GM18505 (cell line): ENCODE measurements at regions not wholly inside any gene's neighbourhood (a gene's known extent, or its start where the extent isn't known, plus 50 kb on each side); places are given as distances from the start of the nearest gene placed in this dataset.
"Not testable (repeated sequence)": the region's sequence is repeated elsewhere in the genome, so short reads cannot be mapped to it uniquely, and the experiment has no call there.

Experiments used
- ATAC-seq: cut with Tn5 transposase; IDR thresholded peaks from one replicate; pipeline ENCODE4 v1.9.1; 2021; ENCODE audit not compliant: unreplicated experiment
- POLR2A ChIP-seq: IDR thresholded peaks from 4 replicates; pipeline ENCODE4 v1.6.1; 2011; ENCODE audit warnings: borderline replicate concordance; ENCODE audit not compliant: insufficient read depth, insufficient read length; ENCODE audit errors: extremely low read depth

DNA sequence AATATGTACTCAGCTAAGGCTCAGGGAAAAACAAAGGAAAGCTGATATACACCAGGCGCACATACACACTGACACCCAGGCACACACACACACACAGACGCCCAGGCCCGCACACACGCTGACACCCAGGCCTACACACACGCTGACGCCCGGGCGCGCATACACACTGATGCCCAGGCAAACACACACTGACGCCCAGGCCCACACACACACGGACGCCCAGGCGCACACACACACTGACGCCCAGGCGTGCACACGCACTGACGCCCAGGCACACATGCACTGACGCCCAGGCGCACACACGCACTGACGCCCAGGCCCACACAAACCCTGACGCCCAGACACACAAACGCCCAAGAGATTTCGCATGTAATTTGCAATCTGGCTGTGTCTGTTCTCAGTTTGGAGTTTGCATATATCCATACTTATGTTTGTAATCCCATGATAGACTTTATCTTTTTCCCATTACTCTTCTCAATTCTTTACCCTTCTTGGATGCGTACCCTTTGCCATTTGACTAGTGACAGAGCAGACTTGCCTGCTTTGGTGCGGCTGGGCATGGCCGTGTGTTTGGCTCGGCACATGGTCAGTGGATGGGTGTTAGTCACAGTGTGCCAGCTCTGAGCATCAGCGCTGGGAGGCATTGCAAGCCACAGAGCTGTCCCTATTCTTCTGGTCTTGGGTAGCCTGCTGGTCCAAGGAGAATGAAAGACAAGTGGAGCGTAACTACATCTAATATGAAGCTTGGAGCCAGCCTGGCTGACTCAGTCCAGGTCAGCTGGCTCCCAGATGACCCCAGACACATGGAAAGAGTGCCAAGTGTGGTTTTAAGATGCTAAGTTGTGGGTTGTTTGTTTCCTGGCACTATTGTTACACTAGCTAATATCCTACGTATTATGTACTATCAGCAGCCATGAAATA lies 632.4 kb upstream of the ZFP42 start:
- no peak for TF ChIP-seq POLR2A
- no peak for ATAC-seq

DNA sequence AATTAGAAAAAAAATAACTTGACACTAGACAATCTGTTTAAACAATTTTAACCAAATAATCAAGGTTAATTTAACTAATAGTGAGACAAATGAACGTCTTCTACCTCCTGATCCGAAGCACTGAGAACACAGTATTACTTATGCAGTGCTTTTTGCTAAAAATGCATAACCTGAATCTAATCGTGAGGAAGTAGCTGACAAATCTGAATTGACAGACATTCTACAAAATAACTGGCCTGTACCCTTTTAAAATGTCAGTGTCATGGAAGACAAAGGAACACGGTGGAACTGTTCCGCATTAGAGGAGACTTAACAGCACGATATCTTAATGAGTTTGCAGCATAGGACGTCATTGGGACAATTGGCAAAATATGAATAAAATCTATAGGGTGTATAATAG lies 631.2 kb upstream of the ZFP42 start:
- no peak for TF ChIP-seq POLR2A
- no peak for ATAC-seq

DNA sequence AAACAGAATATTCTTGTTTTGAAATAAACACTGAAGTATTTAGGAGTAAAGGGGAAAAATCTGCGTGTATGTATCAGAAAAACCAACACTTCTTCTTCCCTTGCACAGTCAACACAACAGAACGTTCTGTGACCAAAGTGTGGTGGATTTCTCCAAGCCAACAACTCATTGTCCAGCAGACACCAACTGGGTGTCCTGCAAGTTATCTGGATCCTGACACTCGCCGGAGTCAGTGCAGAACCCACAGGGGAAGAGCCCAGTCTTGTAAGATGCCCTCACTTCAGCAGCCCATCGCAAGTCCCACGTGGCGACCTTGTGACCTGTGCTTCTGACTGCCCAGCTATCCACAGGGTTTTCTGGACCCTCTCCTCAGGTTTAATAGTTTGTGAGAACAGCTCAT lies 630.7 kb upstream of the ZFP42 start:
- no peak for ATAC-seq
- TF ChIP-seq POLR2A: no peak

DNA sequence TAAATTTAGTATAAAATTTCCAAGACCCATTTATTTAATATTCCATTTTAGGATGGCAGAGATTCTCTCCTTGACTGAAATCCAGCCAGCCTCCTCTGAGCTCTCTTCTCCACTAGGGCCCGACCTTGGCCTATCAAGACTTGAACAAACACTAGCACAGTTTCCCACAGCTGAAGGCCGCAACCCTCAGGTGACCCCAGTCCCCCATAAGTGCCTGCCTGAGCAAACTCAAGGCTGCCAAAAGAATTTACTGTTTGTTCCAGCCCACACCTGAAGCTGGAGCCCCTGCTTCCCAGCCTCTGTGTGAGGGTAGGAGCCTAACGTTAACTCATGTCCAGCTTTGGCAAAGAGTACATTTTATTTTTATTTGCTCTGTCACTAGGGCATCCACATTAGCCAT lies 629.0 kb upstream of the ZFP42 start:
- no peak for ATAC-seq
- no peak for TF ChIP-seq POLR2A

DNA sequence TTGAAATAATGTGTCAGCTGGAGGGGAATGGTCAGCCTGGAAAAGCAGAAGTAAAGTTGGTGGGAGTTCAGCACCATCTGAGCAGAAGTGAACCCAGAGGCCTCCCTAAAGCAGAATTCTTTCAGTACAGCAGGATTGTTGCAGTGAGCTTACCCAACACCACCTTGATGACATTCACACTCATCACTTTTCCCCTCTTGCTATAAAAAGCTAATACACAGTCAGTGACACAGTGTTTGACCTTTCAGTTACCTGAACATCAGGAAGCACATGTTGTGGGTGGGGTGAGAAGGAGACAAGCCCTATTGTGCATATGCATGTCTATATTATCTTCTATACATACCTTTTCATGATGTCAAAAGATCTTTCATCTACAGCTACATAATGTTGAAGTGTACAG lies 624.7 kb upstream of the ZFP42 start:
- TF ChIP-seq POLR2A: no peak
- ATAC-seq: no peak

DNA sequence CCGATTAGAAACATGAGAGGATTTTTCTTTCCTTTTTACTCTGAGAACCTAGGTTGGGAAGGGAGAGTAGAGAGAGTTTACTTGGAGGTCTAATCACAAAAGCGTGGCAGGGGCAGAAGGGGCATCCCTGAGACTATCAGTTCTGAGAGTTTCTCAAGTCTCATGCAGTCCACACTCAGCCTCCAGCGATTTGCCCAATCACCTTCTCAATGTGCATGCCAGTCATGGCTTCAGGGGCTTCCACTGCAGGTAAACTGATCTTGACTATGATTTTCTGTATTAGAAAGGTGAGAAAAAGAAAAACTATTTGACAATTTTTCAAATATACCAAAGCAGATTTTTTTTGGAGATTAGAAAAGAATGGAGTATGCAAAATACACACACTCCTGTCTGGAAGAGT lies 617.1 kb upstream of the ZFP42 start:
- ATAC-seq: no peak
- no peak for TF ChIP-seq POLR2A

DNA sequence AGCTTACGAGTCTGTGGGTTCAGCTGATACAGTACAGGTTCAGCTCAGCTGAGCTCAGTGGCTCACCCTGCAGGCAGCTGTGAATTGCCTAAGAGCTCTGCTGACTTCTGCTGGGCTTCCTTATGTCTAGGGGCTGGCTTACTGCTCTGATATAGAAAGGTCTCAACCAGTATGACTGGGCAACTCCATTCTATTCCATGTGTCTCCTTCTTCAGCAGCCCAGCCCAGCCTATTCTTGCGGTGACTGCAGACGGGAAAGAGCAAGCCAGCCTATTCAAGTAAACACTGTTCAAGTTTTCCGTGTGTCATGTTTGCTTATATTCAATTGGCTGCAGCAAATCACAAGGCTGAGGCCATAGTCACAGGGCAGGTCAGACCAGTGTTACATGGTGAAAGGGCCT lies 615.4 kb upstream of the ZFP42 start:
- ATAC-seq: no peak
- TF ChIP-seq POLR2A: no peak

DNA sequence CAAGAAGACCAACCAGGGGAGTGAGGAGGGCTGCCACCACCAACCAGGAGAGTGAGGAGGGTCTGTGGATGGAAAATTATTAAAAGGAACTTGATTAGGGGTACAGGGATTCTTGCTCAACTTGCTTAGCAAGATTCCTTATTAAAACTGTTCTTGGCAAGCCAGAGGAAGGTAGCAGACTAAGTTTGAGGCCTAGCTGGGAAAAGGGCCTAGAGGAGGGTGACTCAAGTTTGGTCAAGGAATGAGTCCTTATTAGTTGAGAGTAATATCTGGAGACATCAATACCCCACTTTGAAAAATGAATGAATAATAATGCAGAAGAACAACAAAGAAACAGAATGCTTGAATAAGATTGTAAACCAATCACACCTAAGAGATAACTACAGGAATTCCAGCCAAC lies 612.4 kb upstream of the ZFP42 start:
- no peak for ATAC-seq
- TF ChIP-seq POLR2A: no peak

DNA sequence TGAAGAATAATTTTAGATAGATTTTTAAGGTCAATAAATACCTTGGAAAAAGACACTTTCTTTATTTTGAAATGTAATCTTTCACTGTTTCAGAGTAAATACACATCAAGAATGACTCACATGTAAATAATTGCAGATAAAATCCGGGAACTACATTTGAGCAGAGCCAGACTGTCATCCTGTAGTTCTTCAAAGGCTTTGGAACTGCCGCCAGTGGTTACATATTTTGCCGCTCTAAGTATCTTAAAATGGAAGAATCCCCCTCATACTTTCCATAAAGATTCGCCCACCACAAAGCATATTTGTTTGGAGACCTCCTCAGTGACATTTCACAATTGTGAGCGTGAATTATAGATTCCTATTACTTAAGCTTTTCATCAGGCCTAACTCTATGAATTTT lies 607.8 kb upstream of the ZFP42 start:
- no peak for ATAC-seq
- TF ChIP-seq POLR2A: no peak

DNA sequence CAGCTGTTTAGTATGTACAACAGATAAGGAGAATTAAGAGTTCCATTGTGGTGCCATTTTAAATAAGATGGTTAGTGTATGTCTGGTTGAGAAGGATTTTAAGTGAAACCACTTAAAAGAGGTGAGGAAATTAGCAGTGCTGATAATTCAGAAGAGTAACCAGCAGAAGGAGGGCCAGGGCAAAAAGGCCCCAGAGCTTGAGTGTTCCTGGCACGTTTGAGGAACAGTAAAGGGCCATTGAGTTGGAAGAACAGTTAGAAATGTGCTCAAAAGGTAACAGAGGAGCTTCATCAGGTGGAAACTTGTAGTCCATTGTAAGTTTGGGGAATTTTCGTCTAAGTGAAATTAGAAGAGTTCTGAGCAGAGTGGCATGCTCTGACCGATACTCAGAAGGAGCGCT lies 606.2 kb upstream of the ZFP42 start:
- TF ChIP-seq POLR2A: no peak
- ATAC-seq: no peak

DNA sequence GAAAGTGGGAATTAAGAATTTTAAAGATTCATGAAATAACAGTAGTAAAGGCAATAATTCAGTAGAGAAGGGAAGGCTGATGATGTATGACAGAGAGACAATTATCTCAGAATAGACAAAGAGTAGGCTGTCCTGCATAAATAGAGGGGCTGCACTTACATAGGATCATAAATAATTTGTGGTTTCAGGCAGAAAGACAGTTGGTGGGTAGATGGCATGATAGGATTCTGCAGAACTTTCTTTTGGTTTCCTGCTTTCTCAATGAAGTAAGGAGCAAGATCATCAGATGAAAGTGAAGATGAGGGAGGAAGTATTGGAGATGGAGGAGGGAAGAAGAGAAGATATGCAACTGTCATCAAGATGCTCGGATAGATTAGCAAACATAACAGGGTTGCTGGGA lies 604.9 kb upstream of the ZFP42 start:
- TF ChIP-seq POLR2A: no peak
- no peak for ATAC-seq

DNA sequence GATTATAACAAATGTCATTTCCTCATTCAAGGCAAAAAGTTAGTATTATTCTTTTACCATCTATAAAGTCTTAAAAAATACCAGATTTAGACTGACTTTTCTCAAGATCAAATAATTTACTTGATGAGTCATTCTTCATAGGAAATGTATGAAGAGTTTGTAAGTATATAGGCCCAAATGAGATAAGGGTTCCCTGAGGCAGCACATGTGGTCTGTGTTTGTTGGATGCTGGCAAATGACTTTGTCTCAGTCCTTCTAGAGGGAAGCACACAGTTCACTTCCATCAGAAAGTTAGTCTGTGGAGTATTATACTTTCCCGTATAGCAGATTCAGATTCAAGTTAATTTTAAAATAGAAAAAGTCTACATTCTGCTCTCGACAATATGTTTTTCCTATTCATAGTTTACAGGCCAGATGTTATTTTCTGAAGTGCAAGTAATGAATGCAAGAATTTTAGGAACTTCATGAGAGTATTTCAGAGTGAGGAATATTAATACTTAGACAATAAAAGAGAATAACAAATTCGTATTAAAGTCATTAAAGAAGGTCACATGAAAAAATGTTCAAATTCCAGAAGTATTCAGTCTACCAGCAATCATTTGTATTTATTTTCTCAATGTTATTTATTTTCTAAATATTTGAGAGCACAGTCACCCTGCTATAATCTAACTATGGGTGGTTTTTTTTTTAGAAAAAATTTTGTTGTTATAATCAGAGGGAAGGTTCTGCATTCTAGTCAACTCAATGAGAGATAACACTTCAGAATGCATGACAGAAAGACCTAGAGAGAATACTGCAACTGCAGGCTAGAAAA lies 601.8 kb upstream of the ZFP42 start:
- ATAC-seq: no peak
- no peak for TF ChIP-seq POLR2A

DNA sequence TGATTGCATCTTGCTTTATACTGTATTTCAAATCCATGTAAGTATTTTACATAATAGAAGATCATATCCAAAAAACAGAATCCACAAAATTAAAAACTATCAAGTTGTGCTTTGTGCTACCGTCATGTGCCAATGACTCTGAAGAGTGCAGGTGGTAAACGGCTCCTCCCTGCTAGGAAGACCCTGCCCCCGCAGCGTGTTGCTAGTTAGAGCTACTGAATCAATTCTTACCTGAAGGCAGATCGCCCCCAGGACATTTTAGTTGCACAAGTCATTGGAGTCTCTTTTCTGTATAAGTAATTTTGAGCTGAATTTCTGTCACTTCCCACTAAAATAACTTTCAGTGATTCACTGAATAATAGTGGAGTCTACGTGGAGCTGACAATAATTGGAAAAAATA lies 599.5 kb upstream of the ZFP42 start:
- ATAC-seq: no peak
- no peak for TF ChIP-seq POLR2A

DNA sequence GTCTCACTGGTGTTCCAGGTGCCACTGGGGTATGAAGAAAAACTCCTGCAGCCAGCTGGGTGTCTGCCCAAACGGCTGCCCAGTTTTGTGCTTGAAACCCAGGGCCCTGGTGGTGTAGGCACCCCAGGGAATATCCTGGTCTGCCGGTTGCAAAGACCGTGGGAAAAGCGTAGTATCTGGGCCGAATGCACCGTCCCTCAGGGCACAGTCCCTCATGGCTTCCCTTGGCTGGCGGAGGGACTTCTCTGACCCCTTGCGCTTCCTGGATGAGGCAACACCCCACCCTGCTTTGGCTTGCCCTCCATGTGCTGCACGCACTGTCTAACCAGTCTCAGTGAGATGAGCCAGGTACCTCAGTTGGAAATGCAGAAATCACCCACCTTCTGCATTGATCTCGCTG lies 587.1 kb upstream of the ZFP42 start:
- ATAC-seq: not testable (repeated sequence)

DNA sequence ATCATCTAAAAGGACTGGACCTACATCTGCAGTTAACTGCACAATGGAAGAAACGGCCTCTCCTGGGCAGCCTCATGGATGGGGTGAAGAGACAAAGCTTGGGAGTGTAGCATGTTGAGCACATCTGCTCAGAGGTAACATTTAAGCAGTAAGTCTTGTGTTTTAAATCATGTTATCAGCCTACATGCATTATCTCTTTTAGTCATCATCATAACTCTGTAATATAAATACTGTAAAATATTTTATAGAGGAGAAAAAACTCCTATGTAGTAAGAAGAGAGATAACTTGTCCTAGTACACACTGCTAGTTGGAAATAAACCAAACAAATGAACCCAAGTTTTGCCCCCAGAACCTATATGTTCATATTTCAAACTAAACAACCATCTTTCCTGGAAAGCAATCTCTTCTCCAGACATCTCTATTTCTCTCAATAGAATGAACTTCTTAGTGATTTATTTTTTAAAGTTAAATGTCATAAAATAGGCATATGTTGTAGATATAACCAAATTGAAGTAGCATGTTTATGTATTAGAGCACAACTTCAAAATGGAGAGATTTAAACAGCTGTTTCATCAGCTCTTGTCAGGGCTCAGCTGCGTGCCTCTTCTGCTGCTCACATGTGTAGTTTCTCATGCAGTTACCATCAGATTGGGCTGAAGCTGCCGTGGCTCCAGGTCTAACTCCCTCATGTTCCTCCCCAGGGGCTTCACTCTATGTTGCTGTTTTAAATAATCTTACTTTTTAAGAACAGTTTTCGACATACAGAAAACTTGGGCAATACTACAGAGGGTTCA lies 581.8 kb upstream of the ZFP42 start:
- no peak for ATAC-seq
- TF ChIP-seq POLR2A: no peak
